DOHH2 (cell line): ENCODE measurements at regions not wholly inside any gene's neighbourhood (a gene's known extent, or its start where the extent isn't known, plus 50 kb on each side); places are given as distances from the start of the nearest gene placed in this dataset.

Source experiments
- H3F3A ChIP-seq: fragments of 200-600 bp; sonication (generic), shearing (Covaris generic); 2 replicates; pipeline ENCODE4 v1.6.0; 2016; ENCODE audit warnings: antibody characterized with exemption, mild to moderate bottlenecking; ENCODE audit not compliant: control insufficient read depth, insufficient read depth
- H3K27ac ChIP-seq: fragments of 200-600 bp; sonication (generic); 2 replicates; pipeline ENCODE4 v1.5.1; 2014; ENCODE audit warnings: low read depth, mild to moderate bottlenecking, low read length, moderate library complexity
- H3K27me3 ChIP-seq: fragments of 200-600 bp; sonication (generic); 2 replicates; pipeline ENCODE4 v1.6.1; 2014; ENCODE audit warnings: mild to moderate bottlenecking, low read length, mixed read lengths; ENCODE audit not compliant: control insufficient read depth
- H3K36me3 ChIP-seq: fragments of 200-600 bp; sonication (generic); 2 replicates; pipeline ENCODE4 v1.6.1; 2014; ENCODE audit warnings: mild to moderate bottlenecking, low read length, moderate library complexity, mixed read lengths; ENCODE audit not compliant: control insufficient read depth
- H3K4me1 ChIP-seq: fragments of 200-600 bp; sonication (generic); 2 replicates; pipeline ENCODE4 v1.6.1; 2014; ENCODE audit warnings: mild to moderate bottlenecking, low read length, mixed read lengths; ENCODE audit not compliant: control insufficient read depth
- H3K4me2 ChIP-seq: fragments of 200-600 bp; sonication (generic); 2 replicates; pipeline ENCODE4 v1.6.0; 2014; ENCODE audit warnings: mild to moderate bottlenecking, low read length, moderate library complexity
- H3K4me3 ChIP-seq: fragments of 200-600 bp; sonication (generic); 2 replicates; pipeline ENCODE4 v1.5.1; 2014; ENCODE audit warnings: mild to moderate bottlenecking, low read length, mixed read lengths
- H3K79me2 ChIP-seq: fragments of 200-600 bp; sonication (generic); 2 replicates; pipeline ENCODE4 v1.6.1; 2014; ENCODE audit warnings: mild to moderate bottlenecking, low read length, mixed read lengths; ENCODE audit not compliant: control insufficient read depth
- H3K9me2 ChIP-seq: fragments of 200-600 bp; sonication (generic); replicated peaks from 2 replicates; pipeline ENCODE4 v1.6.1; 2014; ENCODE audit warnings: mild to moderate bottlenecking, low read length, mixed read lengths; ENCODE audit not compliant: control insufficient read depth
- H3K9me3 ChIP-seq: fragments of 200-600 bp; sonication (generic); 2 replicates; pipeline ENCODE4 v1.6.1; 2014; ENCODE audit warnings: antibody characterized with exemption, low read length, mixed read lengths; ENCODE audit not compliant: control insufficient read depth, insufficient read depth
- H4K20me1 ChIP-seq: fragments of 200-600 bp; sonication (generic); 2 replicates; pipeline ENCODE4 v1.6.0; 2014; ENCODE audit warnings: low read depth, mild to moderate bottlenecking, antibody characterized with exemption, low read length, moderate library complexity; ENCODE audit not compliant: control insufficient read depth, insufficient read depth
- EZH2phosphoT487 ChIP-seq: fragments of 200-600 bp; sonication (generic); IDR thresholded peaks from 2 replicates; pipeline ENCODE4 v1.6.1; 2017; ENCODE audit warnings: borderline replicate concordance, mild to moderate bottlenecking, antibody characterized with exemption, low read length, moderate library complexity, mixed read lengths
- TF ChIP-seq, protein P1 (sequence below): fragments of 200-600 bp; sonication (generic); IDR thresholded peaks from one replicate; pipeline ENCODE4 v1.5.1; 2014; ENCODE audit warnings: antibody characterized with exemption, mild to moderate bottlenecking, low read depth, low read length; ENCODE audit not compliant: poor library complexity, severe bottlenecking

DNA sequence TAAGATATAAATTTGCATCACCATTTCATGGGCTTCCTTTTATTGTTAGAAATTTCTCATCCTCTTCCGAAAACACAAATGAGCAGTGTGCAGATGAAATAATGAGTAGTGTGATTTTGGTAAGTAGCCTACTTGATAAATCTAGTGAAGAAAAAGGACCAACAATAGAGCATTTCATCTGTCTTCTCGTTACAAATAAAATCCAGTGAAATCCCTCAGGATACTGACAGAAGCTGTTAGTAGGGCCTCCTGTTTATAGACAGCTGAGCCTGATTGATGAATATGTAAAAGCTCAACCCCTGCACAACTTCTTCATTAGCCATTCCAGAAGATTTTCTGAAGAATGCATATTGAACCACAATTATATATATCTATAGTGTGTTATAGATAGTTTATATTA is 363.7 kb upstream of the EPHA6 start:
- Histone ChIP-seq H3K36me3 (no peaks in the 10 kb centered on the region), H3K4me3 (no peak overlapping the region), H3K4me1 (no peaks in the 10 kb centered on the region), H4K20me1 (no peaks in the 10 kb centered on the region), H3K9me2 (no peaks in the 10 kb centered on the region), H3K9me3 (no peaks in the 10 kb centered on the region), H3F3A (no peaks in the 10 kb centered on the region), H3K27me3 (no peaks in the 10 kb centered on the region), H3K27ac (no peak overlapping the region), H3K79me2 (no peaks in the 10 kb centered on the region), H3K4me2 (no peak overlapping the region)
- TF ChIP-seq EZH2phosphoT487 = no peak
- TF ChIP-seq, protein P1, sequence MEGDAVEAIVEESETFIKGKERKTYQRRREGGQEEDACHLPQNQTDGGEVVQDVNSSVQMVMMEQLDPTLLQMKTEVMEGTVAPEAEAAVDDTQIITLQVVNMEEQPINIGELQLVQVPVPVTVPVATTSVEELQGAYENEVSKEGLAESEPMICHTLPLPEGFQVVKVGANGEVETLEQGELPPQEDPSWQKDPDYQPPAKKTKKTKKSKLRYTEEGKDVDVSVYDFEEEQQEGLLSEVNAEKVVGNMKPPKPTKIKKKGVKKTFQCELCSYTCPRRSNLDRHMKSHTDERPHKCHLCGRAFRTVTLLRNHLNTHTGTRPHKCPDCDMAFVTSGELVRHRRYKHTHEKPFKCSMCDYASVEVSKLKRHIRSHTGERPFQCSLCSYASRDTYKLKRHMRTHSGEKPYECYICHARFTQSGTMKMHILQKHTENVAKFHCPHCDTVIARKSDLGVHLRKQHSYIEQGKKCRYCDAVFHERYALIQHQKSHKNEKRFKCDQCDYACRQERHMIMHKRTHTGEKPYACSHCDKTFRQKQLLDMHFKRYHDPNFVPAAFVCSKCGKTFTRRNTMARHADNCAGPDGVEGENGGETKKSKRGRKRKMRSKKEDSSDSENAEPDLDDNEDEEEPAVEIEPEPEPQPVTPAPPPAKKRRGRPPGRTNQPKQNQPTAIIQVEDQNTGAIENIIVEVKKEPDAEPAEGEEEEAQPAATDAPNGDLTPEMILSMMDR = no peak

- no peaks in the 10 kb centered on the region for H3K9me2 ChIP-seq
- no peak for TF ChIP-seq EZH2phosphoT487
- TF ChIP-seq, protein P1 = no peak
- no peak overlapping the region for H3K27ac ChIP-seq
- no peaks in the 10 kb centered on the region for H3K4me1 ChIP-seq
- H4K20me1 ChIP-seq = no peaks in the 10 kb centered on the region
- H3F3A ChIP-seq = no peaks in the 10 kb centered on the region
- H3K9me3 ChIP-seq = no peaks in the 10 kb centered on the region
- no peaks in the 10 kb centered on the region for H3K27me3 ChIP-seq
- H3K4me2 ChIP-seq = no peak overlapping the region
- H3K4me3 ChIP-seq = no peak overlapping the region
- no peaks in the 10 kb centered on the region for H3K36me3 ChIP-seq
- H3K79me2 ChIP-seq = no peaks in the 10 kb centered on the region
Measured at GRCh38 chr3:96465521-96465920, 348.9 kb upstream of the EPHA6 start.

DNA sequence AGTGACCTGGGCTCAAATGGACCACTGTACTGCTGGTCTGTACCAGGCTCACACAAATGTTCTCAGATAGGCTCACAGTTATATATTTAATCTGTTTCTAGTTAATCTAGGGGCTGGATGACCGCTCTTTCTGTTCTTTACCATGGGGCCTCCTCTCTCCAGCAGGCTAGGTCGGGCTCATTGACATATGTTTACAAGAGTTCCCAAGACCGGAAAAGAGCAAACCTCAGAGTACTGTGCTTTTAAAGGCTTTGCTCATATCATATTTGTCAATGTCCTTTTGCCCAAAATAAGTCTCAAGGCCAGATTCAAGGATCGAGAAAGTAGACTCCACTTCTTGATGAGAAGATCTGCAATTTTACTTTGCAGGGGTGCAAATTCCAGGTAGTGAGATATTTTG is 348.0 kb upstream of the EPHA6 start:
- Histone ChIP-seq H3K9me3 (no peaks in the 10 kb centered on the region), H3F3A (no peaks in the 10 kb centered on the region), H3K4me1 (no peaks in the 10 kb centered on the region), H3K27ac (no peak overlapping the region), H3K79me2 (no peaks in the 10 kb centered on the region), H3K9me2 (no peaks in the 10 kb centered on the region), H3K4me2 (no peak overlapping the region), H3K36me3 (no peaks in the 10 kb centered on the region), H4K20me1 (no peaks in the 10 kb centered on the region), H3K4me3 (no peak overlapping the region), H3K27me3 (no peaks in the 10 kb centered on the region)
- TF ChIP-seq, protein P1 = no peak

DNA sequence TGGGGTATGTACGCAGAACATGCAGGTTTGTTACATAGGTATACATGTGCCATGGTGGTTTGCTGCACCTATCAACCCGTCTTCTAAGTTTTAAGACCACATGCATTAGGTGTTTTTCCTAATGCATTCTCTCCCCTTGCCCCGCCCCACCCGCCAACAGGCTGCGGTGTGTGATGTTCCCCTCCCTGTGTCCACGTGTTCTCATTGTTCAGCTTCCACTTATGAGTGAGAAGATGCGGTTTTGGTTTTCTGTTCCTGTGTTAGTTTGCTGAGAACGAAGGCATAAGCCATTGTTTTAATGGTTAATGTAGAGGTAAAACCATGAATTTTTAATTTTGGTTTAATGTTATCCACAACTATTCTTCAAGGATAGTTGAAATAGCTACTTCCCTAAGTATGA is 346.8 kb upstream of the EPHA6 start:
- no peaks in the 10 kb centered on the region for H3K36me3 ChIP-seq

More for the DNA sequence above, 346.8 kb upstream of the EPHA6 start:
- H3K79me2 ChIP-seq = no peaks in the 10 kb centered on the region
- TF ChIP-seq EZH2phosphoT487 = no peak
- TF ChIP-seq, protein P1 = no peak
- H3F3A ChIP-seq = no peaks in the 10 kb centered on the region
- no peaks in the 10 kb centered on the region for H3K9me3 ChIP-seq
- H3K4me3 ChIP-seq = no peak overlapping the region
- no peaks in the 10 kb centered on the region for H3K4me1 ChIP-seq
- no peaks in the 10 kb centered on the region for H3K27me3 ChIP-seq
- no peak overlapping the region for H3K27ac ChIP-seq
- no peaks in the 10 kb centered on the region for H4K20me1 ChIP-seq
- H3K9me2 ChIP-seq = no peaks in the 10 kb centered on the region
- no peak overlapping the region for H3K4me2 ChIP-seq
